ENCODE measurements at regions not wholly inside any gene's neighbourhood (a gene's known extent, or its start where the extent isn't known, plus 50 kb on each side); places are given as distances from the start of the nearest gene placed in this dataset.

DNA sequence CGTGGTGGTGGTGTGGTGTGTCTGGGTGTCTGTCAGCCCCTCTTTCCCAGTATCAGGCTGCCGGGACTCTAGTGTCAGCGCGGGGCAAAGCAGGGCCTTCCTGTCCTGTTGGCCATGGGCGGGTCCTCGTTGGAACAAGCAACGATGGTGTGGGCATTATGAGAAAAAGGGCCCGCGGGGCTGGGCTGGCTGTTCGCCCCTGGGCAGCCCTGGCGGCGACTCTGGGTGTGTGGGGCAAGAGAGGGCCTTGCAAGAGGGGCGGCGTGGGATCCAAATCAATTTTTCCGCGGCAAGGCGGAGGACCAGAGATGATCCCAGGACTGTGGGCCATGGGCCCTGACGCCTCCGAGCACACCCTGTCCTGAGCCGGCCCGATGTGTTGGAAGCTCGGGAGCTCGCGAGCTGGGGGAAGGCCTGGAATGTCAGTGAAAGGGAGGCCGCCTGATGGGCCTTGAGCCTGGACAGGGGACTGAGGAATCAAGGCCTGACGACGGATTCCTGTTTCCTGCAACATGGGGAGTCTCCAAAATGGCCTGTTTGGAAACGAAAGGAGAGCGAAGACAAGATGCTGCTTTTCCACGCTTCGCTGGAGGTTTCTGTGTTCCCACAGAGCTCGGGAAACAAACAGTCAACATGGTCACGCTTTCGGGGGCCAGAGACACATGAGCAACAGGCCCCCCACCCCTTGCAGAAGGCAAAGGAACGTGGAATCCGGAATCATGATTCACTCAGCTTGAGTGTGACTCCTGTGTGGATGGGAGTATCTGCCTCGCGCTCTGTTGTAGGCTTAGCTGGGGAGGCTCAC is 364.7 kb upstream of the DEFB115 start:
- TF ChIP-seq, protein P1, sequence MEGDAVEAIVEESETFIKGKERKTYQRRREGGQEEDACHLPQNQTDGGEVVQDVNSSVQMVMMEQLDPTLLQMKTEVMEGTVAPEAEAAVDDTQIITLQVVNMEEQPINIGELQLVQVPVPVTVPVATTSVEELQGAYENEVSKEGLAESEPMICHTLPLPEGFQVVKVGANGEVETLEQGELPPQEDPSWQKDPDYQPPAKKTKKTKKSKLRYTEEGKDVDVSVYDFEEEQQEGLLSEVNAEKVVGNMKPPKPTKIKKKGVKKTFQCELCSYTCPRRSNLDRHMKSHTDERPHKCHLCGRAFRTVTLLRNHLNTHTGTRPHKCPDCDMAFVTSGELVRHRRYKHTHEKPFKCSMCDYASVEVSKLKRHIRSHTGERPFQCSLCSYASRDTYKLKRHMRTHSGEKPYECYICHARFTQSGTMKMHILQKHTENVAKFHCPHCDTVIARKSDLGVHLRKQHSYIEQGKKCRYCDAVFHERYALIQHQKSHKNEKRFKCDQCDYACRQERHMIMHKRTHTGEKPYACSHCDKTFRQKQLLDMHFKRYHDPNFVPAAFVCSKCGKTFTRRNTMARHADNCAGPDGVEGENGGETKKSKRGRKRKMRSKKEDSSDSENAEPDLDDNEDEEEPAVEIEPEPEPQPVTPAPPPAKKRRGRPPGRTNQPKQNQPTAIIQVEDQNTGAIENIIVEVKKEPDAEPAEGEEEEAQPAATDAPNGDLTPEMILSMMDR (conservative IDR thresholded peaks at IDR 0.05 in 1 of 2, IDR thresholded peaks at IDR 0.05 in 1 of 2; ENCODE audit: low read depth in 1 of 2, low read length in 2 of 2): no peak
- no peak for TF ChIP-seq EZH2 (IDR thresholded peaks at IDR 0.05; ENCODE audit: low read length, missing control alignments)

All from fibroblast of lung (primary cell).